SW 1271 (cell line): ENCODE measurements at regions not wholly inside any gene's neighbourhood (a gene's known extent, or its start where the extent isn't known, plus 50 kb on each side); places are given as distances from the start of the nearest gene placed in this dataset.

Experiments used
- DNase-seq, 2 experiments: peaks; one replicate each; lab custom pipeline; 2025; lab: John Stamatoyannopoulos, UW

DNA sequence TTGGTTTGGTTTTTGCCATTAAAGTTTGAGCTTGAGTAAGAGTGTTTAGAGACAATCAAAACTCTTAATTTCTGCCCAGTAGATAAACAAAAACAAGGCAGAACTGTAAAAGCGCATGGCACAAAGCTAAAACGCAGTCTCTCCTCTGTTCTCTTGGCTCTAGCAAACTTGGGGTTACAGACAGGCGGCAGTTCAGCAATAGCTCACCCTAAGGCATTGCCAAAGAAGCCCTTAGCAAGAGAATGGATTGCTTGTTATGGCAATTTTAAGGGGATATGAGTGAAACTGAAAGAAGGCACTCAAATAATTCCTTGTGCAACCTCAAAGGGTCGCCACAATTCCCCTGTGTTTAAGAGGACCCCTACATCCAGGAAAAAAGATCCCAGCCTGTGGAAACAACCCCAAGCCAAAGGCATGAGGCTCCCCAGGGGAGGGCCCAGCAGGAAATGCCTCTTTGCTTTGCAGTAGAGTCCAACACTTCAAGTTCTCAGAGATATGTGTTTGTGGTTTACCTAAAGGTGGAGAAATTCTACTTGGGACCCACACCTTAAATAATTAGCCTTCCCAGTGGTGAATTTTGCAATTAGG lies 317.0 kb upstream of the MPDZ start:
- DNase-seq: no peak

DNA sequence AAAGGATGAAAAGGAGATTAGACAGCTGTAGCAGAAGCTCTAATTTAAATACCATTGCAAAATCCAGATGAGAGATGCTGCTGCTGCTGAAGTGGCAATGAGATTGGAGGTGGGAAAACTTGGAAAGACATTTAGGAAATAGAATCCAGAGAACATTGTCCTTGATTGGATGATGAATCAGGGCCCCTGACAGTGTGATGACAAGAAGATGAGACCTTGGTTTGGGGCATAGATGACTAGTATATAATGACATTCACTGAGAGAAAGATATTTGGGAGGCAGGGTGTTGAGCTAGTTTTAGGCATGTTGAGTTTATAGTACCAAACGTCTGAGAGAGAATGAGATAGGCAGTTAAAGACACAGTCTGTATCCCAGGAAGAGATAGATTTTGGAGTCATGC lies 311.5 kb upstream of the MPDZ start:
- no peak for DNase-seq

DNA sequence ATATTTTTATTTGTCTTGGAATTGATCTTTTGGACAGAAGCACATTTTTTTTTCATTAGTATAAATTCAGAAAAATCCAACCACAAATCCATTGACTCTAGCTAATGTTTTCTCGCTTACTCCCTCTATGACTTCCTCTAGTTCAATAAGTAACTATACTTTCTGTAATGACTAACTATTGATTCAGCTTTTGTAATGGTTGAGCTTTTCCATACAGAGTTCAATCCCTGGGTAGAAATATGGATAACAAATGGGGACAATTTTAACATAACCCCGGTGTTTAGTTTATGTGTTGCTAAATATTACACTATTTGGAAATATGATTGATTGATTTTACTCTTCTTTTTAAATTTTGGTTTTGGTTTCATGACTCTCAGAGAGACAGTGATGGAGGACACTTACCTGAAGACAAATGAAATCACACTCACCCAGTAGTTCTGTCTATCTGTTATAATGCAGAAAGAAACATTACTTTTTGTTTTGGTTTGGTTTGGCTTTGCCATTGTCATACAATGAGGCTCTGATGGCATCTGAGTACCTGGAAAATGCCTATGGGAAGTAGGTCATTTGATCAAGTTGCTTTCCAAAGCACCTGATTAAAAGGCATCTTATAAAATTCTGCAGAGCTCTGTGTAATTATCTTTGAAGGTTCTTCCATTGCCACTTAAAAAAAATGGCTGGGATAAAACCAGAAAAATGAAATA lies 309.7 kb upstream of the MPDZ start:
- DNase-seq: no peak

DNA sequence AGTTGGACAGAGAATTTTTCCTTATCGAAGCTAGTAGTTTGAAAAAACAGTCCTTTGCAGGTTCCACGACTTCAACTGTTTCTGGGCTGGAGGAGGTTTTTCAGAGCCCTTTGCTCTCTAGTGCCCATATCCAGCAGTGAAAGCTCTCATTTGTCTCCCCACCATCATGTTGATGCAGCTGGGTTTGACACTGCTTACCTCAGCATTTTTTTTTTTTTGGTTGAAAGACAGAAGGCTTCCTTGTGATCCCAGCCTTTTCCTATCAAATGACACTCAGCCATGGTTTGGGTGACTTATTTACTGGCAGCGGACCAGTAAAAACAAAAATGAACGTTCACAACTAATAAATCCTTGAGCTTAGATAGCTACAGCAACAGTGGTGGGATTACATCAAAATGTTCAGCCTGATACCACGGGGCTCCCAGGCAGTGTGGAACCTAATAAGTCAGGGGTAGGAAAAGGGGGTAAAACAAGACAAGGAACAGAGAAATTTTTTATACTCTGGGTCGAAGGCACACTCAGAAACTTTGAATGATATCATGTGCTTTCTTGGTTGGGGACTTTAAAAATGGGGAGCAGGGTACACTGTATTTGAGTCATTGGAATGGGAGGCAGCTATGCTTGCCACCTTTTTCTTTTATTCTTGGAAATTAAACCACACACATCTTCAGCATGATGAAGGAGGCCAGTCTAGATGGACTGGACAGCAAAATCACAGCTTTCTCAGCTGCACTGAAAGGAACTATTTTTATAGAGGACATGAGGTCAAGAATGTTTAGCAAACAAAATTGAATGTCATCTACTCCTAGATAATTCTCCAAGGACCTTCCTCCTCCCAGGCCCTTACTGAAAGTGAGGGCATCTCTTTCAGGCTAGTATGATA lies 308.9 kb upstream of the MPDZ start:
- no peak for DNase-seq

DNA sequence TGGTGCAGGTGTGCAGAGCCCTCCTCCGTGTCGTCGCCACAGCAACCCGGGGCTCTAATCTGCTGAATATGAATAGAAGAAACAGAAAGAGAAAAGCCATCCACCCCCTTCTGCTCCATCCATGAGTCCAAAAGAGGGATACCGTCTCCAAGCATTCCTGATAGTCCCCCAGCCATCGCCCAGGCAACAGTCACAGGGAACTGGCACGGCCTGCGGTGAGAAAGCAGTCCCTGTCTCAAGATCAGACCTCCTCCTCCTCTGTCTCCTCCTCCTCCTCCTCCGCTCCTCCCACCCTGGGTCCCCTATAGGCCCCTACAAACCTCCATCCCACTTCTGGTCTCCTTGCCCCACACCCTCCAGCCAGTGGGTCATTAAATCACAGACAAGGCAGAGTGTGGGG lies 308.1 kb upstream of the MPDZ start:
- DNase-seq: no peak

DNA sequence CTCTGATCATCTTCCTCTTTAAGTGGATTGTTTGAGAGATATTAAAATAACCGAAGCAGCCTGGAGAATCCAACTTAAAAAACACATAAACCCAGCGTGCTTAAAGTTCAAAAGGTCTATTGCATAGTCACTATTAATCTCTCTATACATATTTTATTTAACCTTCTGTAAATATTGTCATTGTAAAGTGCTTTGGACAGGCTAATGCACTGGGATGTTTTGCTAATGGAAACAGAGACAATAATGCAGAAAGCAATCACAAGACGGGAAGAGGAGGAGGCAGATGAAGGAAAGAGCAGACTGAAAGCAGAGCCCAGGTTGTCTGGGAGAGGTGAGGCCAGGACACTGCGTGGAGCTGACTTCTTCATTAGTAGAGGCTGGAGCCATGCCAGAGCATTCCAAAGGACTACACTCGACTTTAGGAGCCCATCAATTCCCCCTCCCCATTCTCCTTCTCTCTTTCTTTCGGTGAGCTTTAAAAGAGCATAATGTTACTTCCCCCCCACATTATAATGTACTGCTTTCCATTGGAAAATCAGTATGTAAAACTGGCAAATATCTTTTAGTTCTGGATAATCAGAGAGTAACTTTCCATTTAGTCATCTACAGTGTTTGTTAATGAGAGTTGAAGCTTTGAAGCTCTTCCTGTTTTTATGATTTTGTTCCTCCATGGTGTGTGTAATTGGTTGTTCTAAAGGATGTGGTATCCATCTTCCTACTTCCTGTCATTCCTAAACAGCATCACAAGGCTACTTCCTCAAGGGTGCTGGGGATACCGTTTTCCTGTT lies 307.3 kb upstream of the MPDZ start:
- no peak for DNase-seq

DNA sequence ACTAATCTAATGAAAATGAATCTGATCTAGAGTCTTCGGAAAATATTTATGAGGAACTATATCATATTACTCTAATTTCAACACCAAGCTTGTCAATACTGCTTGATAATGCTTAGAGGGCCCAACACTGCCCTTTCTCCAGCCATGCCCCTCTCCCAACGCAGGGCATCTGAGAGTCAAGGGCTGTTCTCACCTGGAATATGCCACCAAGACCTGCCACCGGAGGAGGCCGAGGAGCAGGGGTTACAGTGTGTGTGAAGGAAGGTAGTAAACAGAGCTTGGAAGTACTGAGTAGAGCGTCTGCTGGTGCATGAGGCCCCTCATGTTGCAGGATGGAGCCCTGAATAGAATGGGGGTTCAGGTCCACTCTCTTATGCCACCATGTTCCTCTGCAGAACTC lies 301.3 kb upstream of the MPDZ start:
- no peak for DNase-seq

DNA sequence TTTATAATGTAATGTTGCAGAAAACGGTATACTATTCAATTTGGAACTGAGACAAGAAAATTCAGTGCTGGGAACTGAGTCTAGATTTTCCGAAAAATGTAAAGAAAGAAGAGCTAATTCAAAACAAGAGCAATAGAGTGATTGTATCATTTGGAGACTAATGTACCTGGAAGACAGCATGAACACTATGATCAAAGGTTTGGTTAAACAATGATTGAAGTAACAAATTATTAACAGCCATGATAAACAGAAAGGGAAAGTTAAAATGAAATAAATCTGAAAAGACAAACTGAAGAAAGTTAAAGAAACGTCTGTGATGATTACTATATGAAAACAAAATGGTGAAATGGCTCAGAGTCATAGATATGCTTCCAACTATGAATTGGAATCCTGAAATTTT lies 300.6 kb upstream of the MPDZ start:
- no peak for DNase-seq

DNA sequence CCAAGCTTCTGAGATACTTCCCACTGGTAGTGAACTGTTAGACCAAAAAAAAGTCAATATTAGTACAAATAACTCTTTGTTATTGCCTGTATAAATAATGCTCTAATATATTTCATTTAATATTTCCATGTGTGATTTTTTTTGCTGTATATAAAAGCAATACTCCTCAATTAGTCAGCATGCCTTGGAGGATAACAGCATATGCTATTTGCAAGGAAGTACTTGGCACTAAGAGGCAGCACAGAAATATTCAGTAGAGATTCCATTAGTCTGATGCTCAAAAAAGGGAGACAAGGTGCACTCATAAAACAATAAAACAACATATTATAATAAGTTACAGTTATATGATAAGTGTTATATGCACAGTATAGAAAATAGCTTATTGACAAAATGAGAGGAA lies 296.6 kb upstream of the MPDZ start:
- DNase-seq: no peak

DNA sequence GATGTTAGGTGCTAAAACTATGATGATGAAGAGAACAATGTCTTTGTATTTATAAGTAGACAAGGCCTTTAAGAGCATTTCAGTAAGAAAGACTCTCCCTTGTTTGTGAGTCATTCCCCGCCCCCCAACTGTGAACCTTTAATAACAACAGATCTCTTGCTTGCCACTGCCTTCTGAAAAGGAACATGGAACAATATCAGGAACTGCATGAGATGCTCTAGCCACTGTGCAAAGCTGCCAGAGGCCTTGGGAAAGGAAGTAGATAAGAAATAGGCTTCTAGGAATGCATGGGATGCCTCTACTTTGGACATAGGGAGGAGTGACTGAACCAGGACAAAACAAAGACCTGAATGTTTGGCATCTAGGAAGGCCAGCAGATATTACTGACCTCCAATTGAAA lies 296.1 kb upstream of the MPDZ start:
- DNase-seq: no peak

DNA sequence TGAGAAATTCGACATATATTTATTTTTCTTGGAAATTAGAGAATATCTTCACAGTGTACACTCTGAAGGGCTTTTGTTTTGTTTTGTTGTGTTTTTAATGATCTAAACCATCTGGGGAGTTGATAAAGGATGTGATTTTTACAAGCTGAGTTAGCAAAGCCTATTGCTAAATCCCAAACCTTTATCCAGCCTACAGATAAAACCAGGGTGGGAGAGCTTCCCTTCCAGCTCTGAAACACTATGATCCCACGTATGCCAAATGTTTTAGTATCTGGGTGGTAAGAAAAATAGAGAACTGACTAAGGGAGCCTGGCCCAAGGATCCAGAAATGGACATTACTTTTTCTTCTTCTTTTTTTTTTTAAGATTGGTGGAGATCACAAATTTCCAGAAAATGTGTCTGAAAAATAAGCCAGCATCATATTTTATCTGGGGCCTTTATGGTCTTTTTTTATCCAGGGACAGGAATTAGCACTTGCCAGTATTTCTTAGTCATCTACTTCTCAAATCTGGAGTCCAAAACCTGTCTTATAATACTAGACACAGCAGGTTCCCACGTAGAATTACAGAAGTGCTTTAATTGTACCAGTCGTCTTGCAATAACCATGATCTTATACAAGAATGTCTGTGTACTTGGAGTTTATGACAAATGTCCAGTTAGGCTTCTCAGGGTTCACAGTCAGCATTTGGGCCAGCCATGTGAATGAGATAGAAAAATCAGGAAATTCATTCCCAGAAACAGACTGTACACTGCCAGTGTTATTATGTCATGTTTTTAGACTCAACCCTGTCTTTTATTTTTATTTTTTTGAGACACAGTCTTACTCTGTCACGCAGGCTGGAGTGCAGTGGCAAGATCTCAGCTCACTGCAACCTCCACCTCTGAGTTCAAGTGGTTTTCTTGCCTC lies 290.8 kb upstream of the MPDZ start:
- DNase-seq: no peak

DNA sequence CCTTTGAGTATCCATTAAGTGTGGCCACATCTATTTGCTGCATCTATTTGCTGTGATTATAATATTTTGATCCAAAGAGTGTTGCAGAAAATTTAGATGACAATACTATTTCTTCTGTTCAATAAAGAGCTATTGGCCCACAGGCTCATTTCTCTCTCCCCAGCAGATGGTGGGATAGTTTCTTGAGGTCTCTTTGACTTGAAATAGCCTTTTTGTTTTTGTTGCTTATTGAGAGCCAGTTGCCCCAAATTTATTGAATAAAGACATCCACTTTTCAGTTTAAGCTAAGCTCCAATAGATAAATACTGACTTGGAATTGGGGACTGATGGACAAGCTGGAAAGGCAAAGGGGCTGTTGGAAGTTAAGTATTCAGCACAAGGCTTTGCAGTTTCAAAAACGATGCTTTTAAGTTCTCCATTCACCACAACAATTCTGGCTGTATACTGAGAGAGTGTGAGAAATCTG lies 290.1 kb upstream of the MPDZ start:
- DNase-seq: no peak

DNA sequence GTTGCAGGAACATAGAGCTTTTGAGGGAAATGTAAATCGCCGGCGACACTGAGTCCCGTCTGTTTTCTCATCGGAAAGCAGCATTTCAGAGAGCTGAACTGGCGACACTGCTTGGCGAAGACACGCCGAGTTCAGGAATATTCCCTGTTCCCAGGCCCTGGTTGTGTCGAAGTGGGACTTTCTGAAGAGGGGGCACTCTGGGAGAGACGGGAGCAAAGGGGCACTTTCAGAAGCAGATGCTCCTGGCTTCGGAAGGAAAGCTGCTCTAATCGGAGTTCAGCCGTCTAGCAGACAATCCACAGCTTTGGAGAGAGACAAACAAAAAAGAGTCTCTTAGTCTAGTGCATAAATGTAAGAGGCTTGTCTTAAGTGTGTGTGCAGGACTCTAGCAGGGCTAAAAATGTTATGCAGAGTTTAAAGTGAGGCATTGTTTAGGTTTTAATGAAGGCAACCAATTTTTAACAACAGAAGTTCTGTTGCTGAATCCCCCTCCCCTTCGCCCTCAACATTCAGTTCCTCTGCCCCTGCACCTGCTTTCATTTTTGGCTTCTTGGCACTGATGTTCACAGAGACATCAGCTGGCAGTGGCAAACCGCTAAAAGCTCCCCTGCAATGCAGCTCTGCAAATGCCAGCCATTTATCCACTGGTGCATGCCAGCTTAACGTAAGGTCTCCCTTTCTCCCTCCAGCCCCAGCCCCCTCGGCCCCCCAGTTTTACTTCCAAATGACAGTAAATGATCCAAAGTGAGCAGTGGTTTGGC lies 289.5 kb upstream of the MPDZ start:
- no peak for DNase-seq

DNA sequence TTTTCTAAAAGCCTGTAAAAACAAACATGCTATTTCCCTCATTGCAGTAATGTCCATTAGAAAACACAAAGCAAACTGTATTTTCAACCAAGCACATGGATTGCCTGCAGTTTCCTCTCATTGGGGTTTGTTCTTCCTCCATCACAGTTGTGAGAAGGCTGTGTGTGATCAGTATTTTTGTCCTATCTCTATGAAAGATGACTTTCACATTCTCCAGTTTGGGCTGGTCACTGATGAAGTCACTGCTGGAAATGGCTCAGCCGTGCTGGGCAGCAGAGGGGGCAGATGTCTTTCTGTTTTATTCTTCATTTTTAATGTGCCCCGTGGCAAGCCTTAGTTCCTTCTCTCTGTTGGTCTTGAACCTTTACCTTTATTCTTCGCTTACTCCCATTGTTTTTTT lies 288.9 kb upstream of the MPDZ start:
- no peak for DNase-seq

DNA sequence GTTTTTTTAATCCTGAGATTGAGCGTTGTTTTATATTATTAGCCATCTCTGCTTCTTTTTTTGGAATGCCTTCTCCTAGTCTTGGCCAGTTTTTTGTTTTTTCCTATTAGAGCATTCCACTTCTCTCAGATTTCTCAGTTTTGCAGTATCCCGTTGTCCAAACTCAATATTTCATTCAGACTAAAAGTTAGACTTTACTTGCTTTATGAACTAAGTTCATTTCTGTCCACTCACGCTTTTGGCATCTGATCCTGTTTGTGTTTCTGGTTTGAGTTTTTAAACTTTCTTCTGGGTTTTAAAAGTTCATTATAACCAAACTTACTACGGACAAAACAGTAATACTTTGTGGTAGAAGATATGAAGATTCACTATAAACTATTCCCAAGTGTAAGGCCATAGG lies 288.3 kb upstream of the MPDZ start:
- no peak for DNase-seq

DNA sequence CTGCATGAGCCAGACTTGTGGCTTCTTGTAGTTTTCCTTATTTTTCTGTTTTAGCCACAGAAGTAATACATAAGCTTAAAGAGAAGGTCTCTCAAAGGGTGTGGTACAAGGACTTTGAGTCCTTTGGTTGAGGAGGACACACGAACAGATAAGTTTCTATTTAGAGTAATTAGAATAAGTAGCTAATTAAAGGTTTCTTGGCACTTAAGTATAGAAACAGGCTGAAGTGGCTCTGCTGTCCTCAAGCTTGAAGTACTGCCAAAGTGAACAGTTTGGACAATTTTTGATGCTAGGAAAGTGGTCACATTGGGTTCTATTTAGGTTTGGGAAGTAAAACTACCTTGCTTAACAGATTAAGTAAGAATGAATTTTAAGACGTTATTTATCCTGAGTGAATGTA lies 278.3 kb upstream of the MPDZ start:
- DNase-seq: no peak

DNA sequence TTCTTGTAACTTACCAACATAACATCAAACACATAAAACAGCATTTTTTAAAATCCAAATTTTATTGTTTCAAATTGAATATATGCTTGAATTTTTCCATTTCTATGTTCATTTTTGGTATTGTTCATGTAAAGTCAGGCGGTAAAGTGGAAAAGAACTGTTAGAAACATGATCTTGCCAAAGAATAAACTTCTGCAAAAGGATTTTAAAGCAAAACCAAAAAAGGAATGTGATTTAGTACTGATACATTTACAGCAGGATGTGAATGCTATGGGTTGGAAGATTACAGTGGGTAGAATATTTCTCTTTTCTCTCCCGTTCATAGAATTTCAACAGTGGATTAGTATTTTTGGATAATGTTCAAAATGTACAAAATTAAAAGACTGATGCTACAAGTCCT lies 277.2 kb upstream of the MPDZ start:
- DNase-seq: no peak

DNA sequence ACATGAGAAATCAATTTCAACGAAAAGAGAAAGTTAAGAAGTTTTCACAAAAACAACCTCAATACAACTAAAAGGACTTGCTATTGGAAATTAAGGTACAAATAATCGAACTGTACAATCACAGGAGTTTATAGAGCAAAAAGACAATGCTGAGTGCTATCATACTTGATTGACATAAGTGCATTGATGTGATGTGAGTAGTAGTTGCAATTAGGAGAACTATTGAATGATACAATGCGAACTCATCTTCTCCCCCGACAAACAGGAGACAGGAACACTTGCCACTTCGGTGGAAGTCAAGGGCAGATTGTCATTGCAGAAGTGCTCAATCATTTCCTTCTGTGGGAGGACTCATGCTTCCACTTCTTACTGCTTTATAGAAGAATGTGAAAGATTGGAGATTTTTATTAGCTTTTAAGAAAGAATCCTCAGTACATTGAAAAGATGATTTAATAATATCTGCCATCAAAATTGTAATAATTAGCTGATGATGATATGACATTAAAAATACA lies 276.6 kb upstream of the MPDZ start:
- DNase-seq: no peak

DNA sequence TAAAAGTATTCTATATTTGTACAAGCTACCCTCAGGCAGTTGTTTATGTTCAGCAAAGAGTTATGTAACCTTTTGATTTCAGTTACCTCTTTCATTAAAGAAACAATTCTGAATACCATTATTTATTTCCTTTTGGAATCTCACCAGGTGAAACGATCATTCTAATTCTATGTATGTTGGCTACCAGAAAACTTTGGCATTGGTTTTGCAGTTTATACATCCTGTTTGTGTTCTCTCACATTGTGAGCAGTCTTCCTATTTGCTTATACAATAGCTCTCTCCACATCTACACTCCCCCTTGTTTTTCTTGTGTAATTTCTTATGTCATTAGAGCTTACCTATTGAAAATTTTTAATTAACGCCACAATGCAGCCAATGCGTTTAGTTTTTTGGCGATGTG lies 276.0 kb upstream of the MPDZ start:
- DNase-seq: no peak

DNA sequence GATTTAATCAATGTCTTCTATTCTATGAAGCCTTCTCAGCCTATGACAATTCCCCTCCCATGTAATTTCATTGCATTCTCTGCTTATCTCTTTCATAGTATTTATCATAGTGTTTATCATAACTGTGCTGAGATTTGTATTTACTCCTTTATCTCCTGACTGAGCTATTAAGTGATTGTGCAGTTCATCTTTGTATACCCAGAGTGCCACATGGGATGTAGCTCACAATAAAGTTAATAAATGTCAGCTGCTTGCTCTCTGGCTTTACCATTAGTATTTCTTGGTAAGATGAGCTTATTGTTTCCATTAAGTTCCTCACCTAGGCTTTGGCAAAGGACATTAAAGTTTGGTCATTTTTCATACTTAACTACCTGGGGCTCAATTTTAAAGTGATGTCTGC lies 275.1 kb upstream of the MPDZ start:
- DNase-seq: no peak
